ENCODE measurements at regions not wholly inside any gene's neighbourhood (a gene's known extent, or its start where the extent isn't known, plus 50 kb on each side); places are given as distances from the start of the nearest gene placed in this dataset.
"Not testable (repeated sequence)": the region's sequence is repeated elsewhere in the genome, so short reads cannot be mapped to it uniquely, and the experiment has no call there.

- DNase-seq (ENCODE audit: low read depth), result no peak
- no peak overlapping the region for H3K4me3 ChIP-seq (ENCODE audit: low read depth, low read length)
- no peak for TF ChIP-seq POLR2A (IDR thresholded peaks at IDR 0.05; ENCODE audit: extremely low read depth, insufficient read length)
- TF ChIP-seq, protein P1, sequence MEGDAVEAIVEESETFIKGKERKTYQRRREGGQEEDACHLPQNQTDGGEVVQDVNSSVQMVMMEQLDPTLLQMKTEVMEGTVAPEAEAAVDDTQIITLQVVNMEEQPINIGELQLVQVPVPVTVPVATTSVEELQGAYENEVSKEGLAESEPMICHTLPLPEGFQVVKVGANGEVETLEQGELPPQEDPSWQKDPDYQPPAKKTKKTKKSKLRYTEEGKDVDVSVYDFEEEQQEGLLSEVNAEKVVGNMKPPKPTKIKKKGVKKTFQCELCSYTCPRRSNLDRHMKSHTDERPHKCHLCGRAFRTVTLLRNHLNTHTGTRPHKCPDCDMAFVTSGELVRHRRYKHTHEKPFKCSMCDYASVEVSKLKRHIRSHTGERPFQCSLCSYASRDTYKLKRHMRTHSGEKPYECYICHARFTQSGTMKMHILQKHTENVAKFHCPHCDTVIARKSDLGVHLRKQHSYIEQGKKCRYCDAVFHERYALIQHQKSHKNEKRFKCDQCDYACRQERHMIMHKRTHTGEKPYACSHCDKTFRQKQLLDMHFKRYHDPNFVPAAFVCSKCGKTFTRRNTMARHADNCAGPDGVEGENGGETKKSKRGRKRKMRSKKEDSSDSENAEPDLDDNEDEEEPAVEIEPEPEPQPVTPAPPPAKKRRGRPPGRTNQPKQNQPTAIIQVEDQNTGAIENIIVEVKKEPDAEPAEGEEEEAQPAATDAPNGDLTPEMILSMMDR (IDR thresholded peaks at IDR 0.05; ENCODE audit: low read depth, low read length), result no peak
- TF ChIP-seq MAX (IDR thresholded peaks at IDR 0.05; ENCODE audit: low read depth, low read length), result no peak
- TF ChIP-seq MYC (IDR thresholded peaks at IDR 0.05; ENCODE audit: low read depth, low read length), result no peak
These were observed 72.4 kb downstream of the MSX2 start for GRCh38 chr5:174796711-174797192.

DNA sequence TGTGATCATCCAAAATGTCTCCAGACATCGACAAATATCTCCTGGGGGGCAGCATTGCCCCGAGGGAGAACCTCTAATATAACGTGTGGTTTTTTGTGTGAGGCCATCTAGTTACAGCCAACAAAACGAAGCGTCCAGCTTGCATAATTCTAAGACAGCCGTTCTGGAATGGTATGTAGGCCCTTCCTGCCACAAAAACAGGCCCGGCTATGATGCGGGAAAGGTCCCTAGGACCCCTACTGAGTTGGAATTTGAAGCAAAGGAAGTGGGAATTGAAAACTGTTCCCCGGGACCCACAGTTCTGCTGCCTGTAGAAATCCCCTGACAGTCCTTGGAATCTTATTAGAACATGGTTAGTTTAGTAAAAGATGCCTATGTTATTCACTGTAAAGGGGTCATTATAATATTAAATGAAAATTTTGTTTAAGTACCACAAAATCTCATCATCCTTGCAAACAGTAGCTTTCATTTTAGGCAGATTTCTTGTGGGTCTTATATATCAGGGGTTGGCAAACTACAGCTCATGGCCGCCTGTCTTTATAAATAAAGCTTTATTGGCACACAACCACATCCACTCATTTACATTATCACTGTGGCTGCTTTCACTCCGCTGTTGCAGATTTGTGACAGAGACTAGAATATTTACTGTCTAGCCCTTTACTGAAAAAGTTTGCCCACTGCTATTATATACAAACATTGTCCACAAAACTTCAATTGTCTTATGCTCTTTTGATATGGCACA lies 70.7 kb downstream of the MSX2 start:
- DNase-seq (ENCODE audit: low read depth), result no peak
- TF ChIP-seq MAX (IDR thresholded peaks at IDR 0.05; ENCODE audit: low read depth, low read length) (no peak), MYC (IDR thresholded peaks at IDR 0.05; ENCODE audit: low read depth, low read length) (no peak), POLR2A (IDR thresholded peaks at IDR 0.05; ENCODE audit: extremely low read depth, insufficient read length) (no peak)
- TF ChIP-seq, protein P1 (IDR thresholded peaks at IDR 0.05; ENCODE audit: low read depth, low read length), result no peak
- no peak overlapping the region for H3K4me3 ChIP-seq (ENCODE audit: low read depth, low read length)

- H3K4me3 ChIP-seq (ENCODE audit: low read depth, low read length), result no peak overlapping the region
- TF ChIP-seq MYC (IDR thresholded peaks at IDR 0.05; ENCODE audit: low read depth, low read length) (no peak), MAX (IDR thresholded peaks at IDR 0.05; ENCODE audit: low read depth, low read length) (peak; percentile 49)
- TF ChIP-seq, protein P1 (IDR thresholded peaks at IDR 0.05; ENCODE audit: low read depth, low read length), result peak; percentile 84
- peak; percentile 57 for DNase-seq (ENCODE audit: low read depth)
These were observed 69.4 kb downstream of the MSX2 start for GRCh38 chr5:174793684-174794328.

GRCh38 chr5:174793076-174793475 lies 68.7 kb downstream of the MSX2 start:
- TF ChIP-seq MYC (IDR thresholded peaks at IDR 0.05; ENCODE audit: low read depth, low read length) (no peak), POLR2A (IDR thresholded peaks at IDR 0.05; ENCODE audit: extremely low read depth, insufficient read length) (no peak)
- H3K4me3 ChIP-seq (ENCODE audit: low read depth, low read length), result no peak overlapping the region
- no peak for DNase-seq (ENCODE audit: low read depth)

DNA sequence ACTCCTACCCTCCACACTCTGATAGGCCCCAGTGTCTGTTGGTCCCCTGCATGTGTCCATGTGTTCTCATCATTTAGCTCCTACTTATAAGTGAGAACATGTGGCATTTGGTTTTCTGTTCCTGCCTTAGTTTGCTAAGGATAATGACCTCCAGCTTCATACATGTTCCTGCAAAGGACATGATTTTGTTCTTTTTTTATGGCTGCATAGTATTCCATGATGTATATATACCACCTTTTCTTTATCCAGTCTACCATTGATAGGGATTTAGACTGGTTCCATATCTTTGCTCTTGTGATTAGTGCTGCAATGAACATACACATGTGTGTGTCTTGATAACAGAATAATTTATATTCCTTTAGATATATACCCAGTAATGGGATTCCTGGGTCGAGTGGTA lies 67.9 kb downstream of the MSX2 start:
- DNase-seq (ENCODE audit: low read depth); H3K4me3 ChIP-seq (ENCODE audit: low read depth, low read length): not testable (repeated sequence)

GRCh38 chr5:174790906-174791305 lies 66.5 kb downstream of the MSX2 start:
- DNase-seq (ENCODE audit: low read depth), result peak; percentile 2
- TF ChIP-seq POLR2A (IDR thresholded peaks at IDR 0.05; ENCODE audit: extremely low read depth, insufficient read length), result no peak
- TF ChIP-seq MAX (IDR thresholded peaks at IDR 0.05; ENCODE audit: low read depth, low read length), result no peak
- TF ChIP-seq MYC (IDR thresholded peaks at IDR 0.05; ENCODE audit: low read depth, low read length), result no peak
- TF ChIP-seq, protein P1 (IDR thresholded peaks at IDR 0.05; ENCODE audit: low read depth, low read length), result no peak
- H3K4me3 ChIP-seq (ENCODE audit: low read depth, low read length), result no peak overlapping the region

Data from NB4 (cell line).